Parathyroid adenoma (tissue), 2 donors: ENCODE measurements at regions not wholly inside any gene's neighbourhood (a gene's known extent, or its start where the extent isn't known, plus 50 kb on each side); places are given as distances from the start of the nearest gene placed in this dataset.

Experiments
- H2AFZ ChIP-seq: fragments of 300-600 bp; sonication (generic); one replicate; pipeline ENCODE4 v1.7.0; 2017; ENCODE audit warnings: antibody characterized with exemption, mild to moderate bottlenecking
- H3K27ac ChIP-seq: fragments of 300-600 bp; sonication (generic); one replicate; pipeline ENCODE4 v1.7.0; 2017
- H3K27me3 ChIP-seq: fragments of 300-600 bp; sonication (generic); one replicate; pipeline ENCODE4 v1.7.0; 2017; ENCODE audit warnings: low read length; ENCODE audit not compliant: control insufficient read depth, insufficient read depth
- H3K36me3 ChIP-seq: fragments of 300-600 bp; sonication (generic); one replicate; pipeline ENCODE4 v1.7.0; 2017; ENCODE audit warnings: low read length; ENCODE audit not compliant: control insufficient read depth, insufficient read depth
- H3K4me1 ChIP-seq: fragments of 300-600 bp; sonication (generic); one replicate; pipeline ENCODE4 v1.7.0; 2017; ENCODE audit warnings: control low read depth
- H3K4me2 ChIP-seq: fragments of 300-600 bp; sonication (generic); one replicate; pipeline ENCODE4 v1.7.0; 2017; ENCODE audit warnings: low read length
- H3K4me3 ChIP-seq: fragments of 300-600 bp; sonication (generic); one replicate; pipeline ENCODE4 v1.7.0; 2017; ENCODE audit warnings: low read depth, low read length
- H3K79me2 ChIP-seq: fragments of 300-600 bp; sonication (generic); one replicate; pipeline ENCODE4 v1.7.0; 2017; ENCODE audit warnings: control low read depth
- H3K9ac ChIP-seq: fragments of 300-600 bp; sonication (generic); one replicate; pipeline ENCODE4 v1.7.0; 2017; ENCODE audit warnings: mild to moderate bottlenecking
- H3K9me3 ChIP-seq: fragments of 300-600 bp; sonication (generic); one replicate; pipeline ENCODE4 v1.7.0; 2017; ENCODE audit warnings: low read length; ENCODE audit not compliant: control insufficient read depth
- TF ChIP-seq, protein P1 (sequence below): fragments of 300-600 bp; sonication (generic); IDR thresholded peaks from one replicate; pipeline ENCODE4 v1.7.0; 2017; ENCODE audit warnings: antibody characterized with exemption, mild to moderate bottlenecking
- donor health status: primary hyperparathyroidism.

- Histone ChIP-seq H3K9ac (no peak overlapping the region), H3K27ac (peak overlapping the region; percentile 15), H3K79me2 (no peaks in the 10 kb centered on the region), H3K27me3 (no peaks in the 10 kb centered on the region), H3K36me3 (no peaks in the 10 kb centered on the region), H3K9me3 (no peaks in the 10 kb centered on the region), H3K4me2 (no peak overlapping the region), H3K4me1 (no peaks in the 10 kb centered on the region), H2AFZ (no peak overlapping the region), H3K4me3 (no peak overlapping the region)
- TF ChIP-seq, protein P1, sequence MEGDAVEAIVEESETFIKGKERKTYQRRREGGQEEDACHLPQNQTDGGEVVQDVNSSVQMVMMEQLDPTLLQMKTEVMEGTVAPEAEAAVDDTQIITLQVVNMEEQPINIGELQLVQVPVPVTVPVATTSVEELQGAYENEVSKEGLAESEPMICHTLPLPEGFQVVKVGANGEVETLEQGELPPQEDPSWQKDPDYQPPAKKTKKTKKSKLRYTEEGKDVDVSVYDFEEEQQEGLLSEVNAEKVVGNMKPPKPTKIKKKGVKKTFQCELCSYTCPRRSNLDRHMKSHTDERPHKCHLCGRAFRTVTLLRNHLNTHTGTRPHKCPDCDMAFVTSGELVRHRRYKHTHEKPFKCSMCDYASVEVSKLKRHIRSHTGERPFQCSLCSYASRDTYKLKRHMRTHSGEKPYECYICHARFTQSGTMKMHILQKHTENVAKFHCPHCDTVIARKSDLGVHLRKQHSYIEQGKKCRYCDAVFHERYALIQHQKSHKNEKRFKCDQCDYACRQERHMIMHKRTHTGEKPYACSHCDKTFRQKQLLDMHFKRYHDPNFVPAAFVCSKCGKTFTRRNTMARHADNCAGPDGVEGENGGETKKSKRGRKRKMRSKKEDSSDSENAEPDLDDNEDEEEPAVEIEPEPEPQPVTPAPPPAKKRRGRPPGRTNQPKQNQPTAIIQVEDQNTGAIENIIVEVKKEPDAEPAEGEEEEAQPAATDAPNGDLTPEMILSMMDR, result no peak
Measured at GRCh38 chr13:44106266-44107152, 226.8 kb downstream of the LACC1 start.

- TF ChIP-seq, protein P1, result no peak
- Histone ChIP-seq H3K9me3 (no peaks in the 10 kb centered on the region), H2AFZ (no peak overlapping the region), H3K27me3 (no peaks in the 10 kb centered on the region), H3K36me3 (no peaks in the 10 kb centered on the region), H3K4me3 (no peak overlapping the region), H3K4me1 (no peaks in the 10 kb centered on the region), H3K27ac (no peak overlapping the region), H3K79me2 (no peaks in the 10 kb centered on the region), H3K9ac (no peak overlapping the region), H3K4me2 (no peak overlapping the region)
Measured at GRCh38 chr13:44107357-44108121, 227.8 kb downstream of the LACC1 start.

DNA sequence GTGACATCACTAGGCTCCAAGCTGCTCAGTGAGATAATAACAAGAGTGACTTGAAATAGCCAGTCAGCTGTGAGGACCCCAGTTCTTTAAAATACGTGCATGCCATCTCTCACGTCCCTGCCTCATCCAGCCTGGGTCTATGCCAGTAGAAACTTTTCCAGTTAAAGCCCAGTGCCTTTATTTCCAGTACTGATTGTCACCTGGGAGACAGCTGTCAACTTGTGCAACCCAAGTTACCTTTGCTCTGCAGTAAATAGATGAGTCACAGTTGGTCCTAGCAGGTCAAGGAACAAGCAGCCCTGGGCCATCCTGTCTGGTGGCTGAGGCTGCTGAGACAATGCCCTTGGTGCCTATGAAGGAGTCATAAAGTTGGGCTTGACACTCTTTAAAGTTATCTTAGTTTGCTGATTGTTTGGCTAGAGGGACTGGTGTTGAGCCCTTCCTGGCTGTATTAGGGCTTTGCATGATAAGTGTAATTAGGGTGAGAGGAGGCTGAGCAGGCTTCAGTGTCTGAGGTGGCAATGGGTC, 228.7 kb downstream of the LACC1 start:
- no peak overlapping the region for H3K4me3 ChIP-seq
- no peaks in the 10 kb centered on the region for H3K36me3 ChIP-seq
- H3K27me3 ChIP-seq, result no peaks in the 10 kb centered on the region
- H3K9ac ChIP-seq, result no peak overlapping the region
- no peak overlapping the region for H2AFZ ChIP-seq
- H3K9me3 ChIP-seq, result no peaks in the 10 kb centered on the region
- H3K4me2 ChIP-seq, result no peak overlapping the region
- TF ChIP-seq, protein P1, result no peak
- H3K27ac ChIP-seq, result no peak overlapping the region
- no peaks in the 10 kb centered on the region for H3K4me1 ChIP-seq
- H3K79me2 ChIP-seq, result no peaks in the 10 kb centered on the region

DNA sequence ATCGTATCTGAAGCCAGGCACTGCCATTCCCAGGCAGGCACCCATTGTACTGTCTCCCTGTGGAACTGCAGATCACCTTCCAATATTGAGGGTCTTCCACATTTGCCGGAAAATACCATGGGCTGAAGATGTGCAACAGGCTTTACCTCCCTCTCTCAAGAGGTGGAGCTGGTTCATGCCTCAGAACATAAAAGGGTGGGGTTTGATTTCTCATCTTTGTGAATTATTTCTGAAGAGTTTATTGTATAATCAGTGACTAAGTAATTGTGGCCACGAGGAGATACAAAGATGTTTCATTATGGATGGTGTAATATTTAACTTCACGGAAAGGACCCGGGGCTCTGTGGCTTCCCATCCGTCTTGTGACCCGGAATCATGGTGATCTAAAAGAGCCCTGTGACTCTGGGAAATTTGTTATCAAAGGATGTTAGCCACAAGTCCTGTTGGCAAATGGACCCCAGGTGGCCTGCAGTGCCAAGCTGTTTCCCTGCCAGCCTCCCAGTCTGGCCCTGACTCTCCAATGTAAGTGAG, 230.5 kb downstream of the LACC1 start:
- H3K4me1 ChIP-seq, result no peaks in the 10 kb centered on the region
- no peaks in the 10 kb centered on the region for H3K36me3 ChIP-seq
- H3K79me2 ChIP-seq, result no peaks in the 10 kb centered on the region
- TF ChIP-seq, protein P1, result no peak
- H3K4me3 ChIP-seq, result no peak overlapping the region
- no peak overlapping the region for H3K9ac ChIP-seq
- H3K27me3 ChIP-seq, result no peaks in the 10 kb centered on the region
- no peaks in the 10 kb centered on the region for H3K9me3 ChIP-seq
- no peak overlapping the region for H3K4me2 ChIP-seq
- no peak overlapping the region for H3K27ac ChIP-seq
- no peak overlapping the region for H2AFZ ChIP-seq
